Dermis blood vessel endothelial cell (primary cell): ENCODE measurements at regions not wholly inside any gene's neighbourhood (a gene's known extent, or its start where the extent isn't known, plus 50 kb on each side); places are given as distances from the start of the nearest gene placed in this dataset.

Experiments
- DNase-seq: peaks from one replicate; pipeline ENCODE4 v3.0.0; 2010

- peak; percentile 93 for DNase-seq
Observed at GRCh38 chr14:53539489-53540126, 386.5 kb upstream of the DDHD1 start.

GRCh38 chr14:53538316-53538881, 385.3 kb upstream of the DDHD1 start:
- DNase-seq: peak; percentile 39

GRCh38 chr14:53537422-53538315, 384.5 kb upstream of the DDHD1 start:
- DNase-seq: no peak

GRCh38 chr14:53536446-53536845, 383.3 kb upstream of the DDHD1 start:
- DNase-seq: no peak

GRCh38 chr14:53534841-53535240, 381.7 kb upstream of the DDHD1 start:
- DNase-seq: no peak

GRCh38 chr14:53533384-53533970, 380.4 kb upstream of the DDHD1 start:
- DNase-seq: no peak

- no peak for DNase-seq
Observed at GRCh38 chr14:53532853-53533252, 379.7 kb upstream of the DDHD1 start.

- DNase-seq: no peak
Observed at GRCh38 chr14:53531730-53532129, 378.6 kb upstream of the DDHD1 start.

GRCh38 chr14:53531156-53531555, 378.0 kb upstream of the DDHD1 start:
- no peak for DNase-seq

- DNase-seq: no peak
Observed at GRCh38 chr14:53529519-53529918, 376.4 kb upstream of the DDHD1 start.

- no peak for DNase-seq
Observed at GRCh38 chr14:53528185-53528671, 375.1 kb upstream of the DDHD1 start.

- no peak for DNase-seq
Observed at GRCh38 chr14:53526200-53526599, 373.1 kb upstream of the DDHD1 start.

- no peak for DNase-seq
Observed at GRCh38 chr14:53525608-53526007, 372.5 kb upstream of the DDHD1 start.

- no peak for DNase-seq
Observed at GRCh38 chr14:53524391-53524790, 371.3 kb upstream of the DDHD1 start.

GRCh38 chr14:53523226-53523625, 370.1 kb upstream of the DDHD1 start:
- no peak for DNase-seq

- DNase-seq: no peak
Observed at GRCh38 chr14:53520078-53520928, 367.2 kb upstream of the DDHD1 start.

GRCh38 chr14:53519137-53519536, 366.0 kb upstream of the DDHD1 start:
- DNase-seq: no peak

GRCh38 chr14:53517270-53517960, 364.3 kb upstream of the DDHD1 start:
- DNase-seq: no peak

GRCh38 chr14:53516261-53516774, 363.2 kb upstream of the DDHD1 start:
- no peak for DNase-seq

- no peak for DNase-seq
Observed at GRCh38 chr14:53515276-53515675, 362.2 kb upstream of the DDHD1 start.

- no peak for DNase-seq
Observed at GRCh38 chr14:53514197-53514596, 361.1 kb upstream of the DDHD1 start.
